ENCODE measurements at regions not wholly inside any gene's neighbourhood (a gene's known extent, or its start where the extent isn't known, plus 50 kb on each side); places are given as distances from the start of the nearest gene placed in this dataset.

- no peak overlapping the region for H3K4me2 ChIP-seq (ENCODE audit: low read length)
- H3K9me3 ChIP-seq (ENCODE audit: insufficient read depth, low read depth, low read length): no peaks in the 10 kb centered on the region
- Mint-ChIP-seq H3K4me3 (ENCODE audit: unreplicated experiment) (no peak overlapping the region), H3K27ac (ENCODE audit: unreplicated experiment) (no peak overlapping the region), H3K4me1 (ENCODE audit: low read depth, unreplicated experiment) (no peaks in the 10 kb centered on the region), H3K9me3 (ENCODE audit: unreplicated experiment) (no peaks in the 10 kb centered on the region), H3K27me3 (ENCODE audit: low read depth, unreplicated experiment) (no peaks in the 10 kb centered on the region), H3K36me3 (ENCODE audit: low read depth, unreplicated experiment) (no peaks in the 10 kb centered on the region)
- H3K9ac ChIP-seq (ENCODE audit: low read length): no peak overlapping the region
- no peak overlapping the region for H2AFZ ChIP-seq (ENCODE audit: low read depth, low read length)
- H3K4me1 ChIP-seq (ENCODE audit: insufficient read depth, low read length): no peaks in the 10 kb centered on the region
- no peaks in the 10 kb centered on the region for H3K27me3 ChIP-seq (ENCODE audit: insufficient read depth, low read length)
- DNase-seq (ENCODE audit: low read depth) (no peak), FAIRE-seq (no peak)
- no peak overlapping the region for H3K27ac ChIP-seq (ENCODE audit: low read depth, low read length)
- no peaks in the 10 kb centered on the region for H3K79me2 ChIP-seq (ENCODE audit: insufficient read depth, low read length)
- TF ChIP-seq CTCF (IDR thresholded peaks at IDR 0.05; ENCODE audit: insufficient read depth, low read depth, low read length): no peak
- no peak overlapping the region for H3K4me3 ChIP-seq (ENCODE audit: insufficient read depth, low read depth, low read length)
- no peaks in the 10 kb centered on the region for H4K20me1 ChIP-seq (ENCODE audit: insufficient read depth, low read length)
- H3K36me3 ChIP-seq (ENCODE audit: insufficient read depth, low read length): no peaks in the 10 kb centered on the region
Observed at GRCh38 chr3:174662653-174663052, 196.5 kb upstream of the NAALADL2 start.

- no peaks in the 10 kb centered on the region for H3K36me3 ChIP-seq (ENCODE audit: insufficient read depth, low read length)
- Mint-ChIP-seq H3K36me3 (ENCODE audit: low read depth, unreplicated experiment) (no peaks in the 10 kb centered on the region), H3K9me3 (ENCODE audit: unreplicated experiment) (no peaks in the 10 kb centered on the region), H3K27me3 (ENCODE audit: low read depth, unreplicated experiment) (no peaks in the 10 kb centered on the region), H3K4me3 (ENCODE audit: unreplicated experiment) (no peak overlapping the region), H3K4me1 (ENCODE audit: low read depth, unreplicated experiment) (no peaks in the 10 kb centered on the region), H3K27ac (ENCODE audit: unreplicated experiment) (no peak overlapping the region)
- FAIRE-seq: no peak
- no peaks in the 10 kb centered on the region for H3K4me1 ChIP-seq (ENCODE audit: insufficient read depth, low read length)
- no peak overlapping the region for H3K4me3 ChIP-seq (ENCODE audit: insufficient read depth, low read depth, low read length)
- no peaks in the 10 kb centered on the region for H3K79me2 ChIP-seq (ENCODE audit: insufficient read depth, low read length)
- no peaks in the 10 kb centered on the region for H4K20me1 ChIP-seq (ENCODE audit: insufficient read depth, low read length)
- no peak overlapping the region for H3K4me2 ChIP-seq (ENCODE audit: low read length)
- H3K27me3 ChIP-seq (ENCODE audit: insufficient read depth, low read length): no peaks in the 10 kb centered on the region
- no peak overlapping the region for H3K27ac ChIP-seq (ENCODE audit: low read depth, low read length)
- H2AFZ ChIP-seq (ENCODE audit: low read depth, low read length): no peak overlapping the region
- TF ChIP-seq CTCF (IDR thresholded peaks at IDR 0.05; ENCODE audit: insufficient read depth, low read depth, low read length) (no peak), EZH2 (IDR thresholded peaks at IDR 0.05; ENCODE audit: insufficient read depth, low read length) (no peak)
- H3K9me3 ChIP-seq (ENCODE audit: insufficient read depth, low read depth, low read length): no peaks in the 10 kb centered on the region
- H3K9ac ChIP-seq (ENCODE audit: low read length): no peak overlapping the region
- DNase-seq (ENCODE audit: low read depth): no peak
Observed at GRCh38 chr3:174667386-174667785, 191.7 kb upstream of the NAALADL2 start.

GRCh38 chr3:174675406-174675805 lies 183.7 kb upstream of the NAALADL2 start:
- Histone ChIP-seq H3K27ac (ENCODE audit: low read depth, low read length) (no peak overlapping the region), H3K9me3 (ENCODE audit: insufficient read depth, low read depth, low read length) (no peaks in the 10 kb centered on the region), H3K27me3 (ENCODE audit: insufficient read depth, low read length) (no peaks in the 10 kb centered on the region), H3K4me2 (ENCODE audit: low read length) (no peak overlapping the region), H3K36me3 (ENCODE audit: insufficient read depth, low read length) (no peaks in the 10 kb centered on the region), H3K9ac (ENCODE audit: low read length) (no peak overlapping the region), H3K79me2 (ENCODE audit: insufficient read depth, low read length) (no peaks in the 10 kb centered on the region), H3K4me1 (ENCODE audit: insufficient read depth, low read length) (no peaks in the 10 kb centered on the region), H2AFZ (ENCODE audit: low read depth, low read length) (no peak overlapping the region), H4K20me1 (ENCODE audit: insufficient read depth, low read length) (no peaks in the 10 kb centered on the region), H3K4me3 (ENCODE audit: insufficient read depth, low read depth, low read length) (no peak overlapping the region)
- TF ChIP-seq CTCF (IDR thresholded peaks at IDR 0.05; ENCODE audit: insufficient read depth, low read depth, low read length): no peak
- no peak for TF ChIP-seq EZH2 (IDR thresholded peaks at IDR 0.05; ENCODE audit: insufficient read depth, low read length)
- Mint-ChIP-seq H3K27ac (ENCODE audit: unreplicated experiment) (no peak overlapping the region), H3K9me3 (ENCODE audit: unreplicated experiment) (peaks cover 3% of the 10 kb centered on the region), H3K27me3 (ENCODE audit: low read depth, unreplicated experiment) (no peaks in the 10 kb centered on the region), H3K4me1 (ENCODE audit: low read depth, unreplicated experiment) (no peaks in the 10 kb centered on the region), H3K36me3 (ENCODE audit: low read depth, unreplicated experiment) (no peaks in the 10 kb centered on the region), H3K4me3 (ENCODE audit: unreplicated experiment) (no peak overlapping the region)
- FAIRE-seq (no peak), DNase-seq (ENCODE audit: low read depth) (no peak)
